Stimulated activated naive CD8-positive, alpha-beta T cell treated with anti-CD3 and anti-CD28 coated beads, Interleukin-15, Interleukin-2, amounts not matched to agents 100 ng/mL and 50 ng/mL, for 24 hours (primary cell): ENCODE measurements at regions not wholly inside any gene's neighbourhood (a gene's known extent, or its start where the extent isn't known, plus 50 kb on each side); places are given as distances from the start of the nearest gene placed in this dataset.

ENCODE experiments used
- H3K27ac Mint-ChIP-seq: one replicate; pipeline ENCODE4 v1.8.0; 2021; ENCODE audit warnings: mild to moderate bottlenecking, mixed read lengths
- H3K27me3 Mint-ChIP-seq: one replicate; pipeline ENCODE4 v1.8.0; 2021; ENCODE audit warnings: mixed read lengths
- H3K36me3 Mint-ChIP-seq: one replicate; pipeline ENCODE4 v1.8.0; 2021; ENCODE audit warnings: low read depth, mixed read lengths
- H3K4me1 Mint-ChIP-seq: one replicate; pipeline ENCODE4 v1.8.0; 2021; ENCODE audit warnings: low read depth, mixed read lengths
- H3K4me3 Mint-ChIP-seq: one replicate; pipeline ENCODE4 v1.8.0; 2021; ENCODE audit warnings: mild to moderate bottlenecking, mixed read lengths
- H3K9me3 Mint-ChIP-seq: one replicate; pipeline ENCODE4 v1.8.0; 2021; ENCODE audit warnings: mixed read lengths

DNA sequence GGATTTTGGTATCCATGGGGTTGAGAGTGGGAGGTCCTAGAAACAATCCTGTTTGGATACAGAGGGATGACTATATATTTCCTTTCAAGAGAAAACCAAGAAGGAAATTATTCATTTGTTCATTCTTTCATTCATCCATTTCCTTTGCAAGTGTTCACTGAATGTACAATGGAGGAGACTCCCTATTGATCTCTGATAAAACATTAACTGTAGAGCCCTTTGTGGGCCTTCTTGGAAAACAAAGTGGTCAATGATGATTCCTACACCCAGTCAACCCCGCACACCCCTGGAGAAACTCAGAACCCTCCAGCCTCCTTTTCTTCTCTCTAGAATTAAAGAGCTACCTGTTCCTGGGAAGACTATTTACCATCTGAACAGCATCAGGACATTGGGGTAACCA, 247.3 kb downstream of the AUH start:
- H3K4me1 Mint-ChIP-seq = peaks cover 24% of the 10 kb centered on the region
- peaks cover 24% of the 10 kb centered on the region for H3K27me3 Mint-ChIP-seq
- no peak overlapping the region for H3K27ac Mint-ChIP-seq
- H3K4me3 Mint-ChIP-seq = no peak overlapping the region
- peaks cover 8% of the 10 kb centered on the region for H3K9me3 Mint-ChIP-seq
- H3K36me3 Mint-ChIP-seq = peaks cover 14% of the 10 kb centered on the region

DNA sequence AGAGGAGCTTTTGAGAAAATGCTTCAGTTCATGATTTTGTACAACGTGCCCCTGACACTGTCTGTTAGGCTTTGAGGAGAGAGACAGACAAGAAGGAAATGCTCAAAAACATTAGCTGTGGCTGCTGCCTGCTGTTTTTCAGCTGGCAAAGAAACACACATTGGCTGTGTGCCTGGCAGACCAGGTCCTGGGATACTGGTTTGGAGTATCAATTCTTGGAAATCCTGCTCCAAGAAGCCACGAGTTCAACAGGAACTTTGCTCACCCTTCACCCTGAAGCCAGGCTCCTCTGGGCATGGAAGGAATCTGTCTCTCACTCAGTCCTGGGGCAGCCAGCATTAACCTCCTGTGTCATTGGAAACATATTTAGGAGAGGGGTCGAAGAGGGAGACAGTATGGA, 245.5 kb downstream of the AUH start:
- H3K4me1 Mint-ChIP-seq = peaks cover 20% of the 10 kb centered on the region
- H3K4me3 Mint-ChIP-seq = no peak overlapping the region
- H3K9me3 Mint-ChIP-seq = no peaks in the 10 kb centered on the region

DNA sequence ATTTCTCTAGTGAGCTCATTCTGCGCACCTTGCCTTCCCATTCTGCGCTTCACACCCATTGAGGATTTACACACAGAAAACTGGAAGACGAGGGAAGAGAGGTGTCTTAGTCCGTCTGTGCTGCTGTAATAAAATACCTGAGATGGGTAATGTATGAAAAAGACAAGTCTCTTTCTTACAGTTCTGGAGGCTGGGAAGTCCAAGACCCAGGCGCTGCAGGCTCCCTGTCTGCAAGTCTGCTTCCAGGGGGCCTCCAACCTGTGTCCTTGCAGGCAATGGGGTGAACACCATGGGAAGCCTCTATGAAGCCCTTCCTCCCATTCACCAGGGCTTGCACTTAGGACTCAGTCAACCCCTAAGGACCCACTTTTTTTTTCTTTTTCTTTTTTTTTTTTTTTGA, 245.0 kb downstream of the AUH start:
- Mint-ChIP-seq H3K36me3 (peaks cover under 1% of the 10 kb centered on the region), H3K9me3 (no peaks in the 10 kb centered on the region), H3K4me3 (no peak overlapping the region), H3K27me3 (peaks cover 24% of the 10 kb centered on the region), H3K27ac (no peak overlapping the region), H3K4me1 (peaks cover 15% of the 10 kb centered on the region)

More for the DNA sequence above, 245.5 kb downstream of the AUH start:
- Mint-ChIP-seq H3K36me3 (no peaks in the 10 kb centered on the region), H3K27ac (no peak overlapping the region), H3K27me3 (peaks cover 24% of the 10 kb centered on the region)

DNA sequence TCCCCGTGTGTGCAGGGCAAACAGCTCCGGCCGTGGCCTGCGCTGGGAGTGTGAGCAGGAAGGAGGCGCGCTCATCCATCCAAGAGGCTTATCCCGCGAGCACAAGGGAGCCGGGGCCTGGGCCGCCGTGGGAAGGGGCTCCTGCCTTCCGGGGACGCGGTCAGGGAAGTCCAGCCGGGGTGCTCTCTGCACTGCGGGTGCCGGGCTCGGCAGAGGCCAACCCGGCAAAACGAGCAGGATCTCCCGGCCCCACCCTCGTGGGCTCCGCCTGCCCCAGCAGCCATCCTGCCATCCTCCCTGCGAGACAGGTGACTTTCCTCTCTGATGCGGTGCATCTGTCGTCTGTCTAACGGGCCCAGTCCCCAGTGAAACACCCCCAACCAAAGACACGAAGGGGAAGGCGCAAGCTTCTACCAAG, 244.2 kb downstream of the AUH start:
- H3K36me3 Mint-ChIP-seq = peaks cover 7% of the 10 kb centered on the region
- peaks cover 19% of the 10 kb centered on the region for H3K4me1 Mint-ChIP-seq
- peaks cover 24% of the 10 kb centered on the region for H3K27me3 Mint-ChIP-seq
- H3K27ac Mint-ChIP-seq = no peak overlapping the region
- H3K9me3 Mint-ChIP-seq = peaks cover 6% of the 10 kb centered on the region
- no peak overlapping the region for H3K4me3 Mint-ChIP-seq

DNA sequence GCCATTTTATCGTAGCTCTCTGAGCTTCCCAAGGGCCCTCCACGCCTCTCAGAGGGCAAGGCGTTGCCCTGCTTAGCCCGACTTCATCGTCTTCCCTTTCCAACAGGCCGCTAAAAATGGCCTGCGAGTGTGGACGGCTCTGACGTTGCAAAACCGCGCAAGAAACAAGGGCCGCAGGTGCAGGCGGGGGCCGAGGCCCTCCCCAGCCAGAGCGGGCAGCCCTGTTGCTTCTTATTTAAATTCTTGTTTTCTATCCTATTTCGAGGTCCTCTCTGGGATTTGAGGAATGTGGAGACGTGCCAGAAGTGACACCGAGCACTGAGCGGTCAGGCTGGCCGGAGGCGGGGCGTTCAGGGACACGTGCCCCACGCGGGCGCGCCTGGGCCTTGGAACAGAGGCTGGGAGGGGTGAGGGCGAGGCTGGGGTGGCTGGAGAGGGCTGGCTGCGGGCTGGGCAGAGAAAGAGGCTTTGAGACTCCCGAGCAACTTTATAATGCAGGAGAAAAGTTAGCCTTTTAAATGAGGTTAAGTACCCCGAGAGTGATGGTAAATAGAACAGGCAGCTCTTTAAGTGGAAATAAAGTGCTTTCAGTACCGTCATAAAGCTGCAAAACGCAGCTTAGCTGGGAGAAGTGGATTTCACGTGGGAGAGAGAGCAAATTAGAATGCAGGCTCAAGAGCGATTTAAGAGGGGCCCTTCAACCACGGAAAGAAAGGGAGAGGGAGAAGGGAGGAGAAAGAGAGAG, 243.6 kb downstream of the AUH start:
- peaks cover 25% of the 10 kb centered on the region for H3K4me1 Mint-ChIP-seq
- peak overlapping the region; percentile 35 for H3K4me3 Mint-ChIP-seq

DNA sequence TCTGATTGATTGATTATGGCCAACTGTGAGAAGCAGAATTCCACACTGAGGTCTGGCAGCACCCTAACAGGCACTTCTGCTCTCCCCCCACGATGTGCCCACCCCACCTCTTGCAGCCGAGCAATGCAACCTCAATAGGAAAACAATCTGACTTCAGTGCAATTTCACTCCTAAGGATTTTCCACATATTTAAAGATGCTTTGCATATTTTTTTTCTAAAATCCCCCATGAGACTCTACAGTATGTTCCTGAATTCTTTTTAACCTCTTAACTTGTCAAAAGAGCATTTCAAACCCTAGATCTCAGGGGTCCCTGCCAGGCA, 243.1 kb downstream of the AUH start:
- no peak overlapping the region for H3K4me3 Mint-ChIP-seq
- H3K4me1 Mint-ChIP-seq = peaks cover 28% of the 10 kb centered on the region
- H3K27ac Mint-ChIP-seq = no peak overlapping the region

More for the DNA sequence above, 243.6 kb downstream of the AUH start:
- Mint-ChIP-seq H3K9me3 (peaks cover 6% of the 10 kb centered on the region), H3K27ac (no peak overlapping the region), H3K27me3 (peaks cover 19% of the 10 kb centered on the region), H3K36me3 (peaks cover 7% of the 10 kb centered on the region)

DNA sequence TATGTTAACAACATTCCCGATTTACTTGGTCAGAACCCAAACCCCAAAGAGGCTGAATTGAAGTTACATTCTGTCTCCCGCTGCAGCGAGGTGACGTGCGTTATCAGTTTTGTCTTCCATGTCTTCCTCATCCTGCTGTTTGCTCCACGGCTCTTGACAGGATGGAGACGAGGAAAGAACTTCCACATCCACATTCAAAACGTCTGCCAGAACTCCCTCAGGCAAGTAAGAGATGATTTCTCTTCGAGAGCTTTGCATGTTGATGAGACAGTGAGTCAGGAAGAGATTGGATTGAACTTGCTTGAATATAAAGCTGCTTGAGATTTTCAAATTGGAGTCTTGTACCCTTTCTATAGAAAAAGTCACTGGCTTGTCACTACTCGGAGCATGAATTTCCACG, 242.6 kb downstream of the AUH start:
- peaks cover 28% of the 10 kb centered on the region for H3K4me1 Mint-ChIP-seq
- no peak overlapping the region for H3K27ac Mint-ChIP-seq
- peaks cover 6% of the 10 kb centered on the region for H3K9me3 Mint-ChIP-seq
- peaks cover 19% of the 10 kb centered on the region for H3K27me3 Mint-ChIP-seq
- peaks cover 11% of the 10 kb centered on the region for H3K36me3 Mint-ChIP-seq
- H3K4me3 Mint-ChIP-seq = no peak overlapping the region

More for the DNA sequence above, 243.1 kb downstream of the AUH start:
- peaks cover 19% of the 10 kb centered on the region for H3K27me3 Mint-ChIP-seq
- peaks cover 7% of the 10 kb centered on the region for H3K36me3 Mint-ChIP-seq
- H3K9me3 Mint-ChIP-seq = peaks cover 6% of the 10 kb centered on the region

DNA sequence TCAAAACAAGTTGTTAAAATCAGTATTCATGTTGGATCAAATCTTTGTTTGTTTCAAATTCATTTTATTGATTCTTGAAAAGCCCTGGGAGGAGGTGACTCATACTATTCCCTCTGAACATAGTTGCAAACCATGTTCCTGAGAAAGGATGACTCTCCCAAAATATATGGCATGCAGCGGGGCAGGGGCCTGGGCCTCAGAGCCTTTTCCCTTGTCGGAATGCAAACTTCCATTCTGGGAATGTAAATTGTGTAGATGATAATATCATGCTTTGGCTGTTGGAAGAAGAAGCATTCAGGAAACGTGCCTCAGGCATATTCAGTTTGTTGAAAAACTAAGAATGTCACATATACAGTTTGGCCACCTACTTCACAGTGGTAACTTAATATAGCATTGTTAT, 242.0 kb downstream of the AUH start:
- H3K4me1 Mint-ChIP-seq = peaks cover 28% of the 10 kb centered on the region
- H3K27me3 Mint-ChIP-seq = peaks cover 19% of the 10 kb centered on the region

GRCh38 chr9:91120200-91120599, 241.5 kb downstream of the AUH start:
- Mint-ChIP-seq H3K9me3 (peaks cover 6% of the 10 kb centered on the region), H3K27me3 (peaks cover 19% of the 10 kb centered on the region), H3K4me3 (no peak overlapping the region), H3K36me3 (peaks cover 17% of the 10 kb centered on the region), H3K4me1 (peaks cover 28% of the 10 kb centered on the region), H3K27ac (no peak overlapping the region)

More for the DNA sequence above, 242.0 kb downstream of the AUH start:
- Mint-ChIP-seq H3K36me3 (peaks cover 16% of the 10 kb centered on the region), H3K27ac (no peak overlapping the region), H3K9me3 (peaks cover 6% of the 10 kb centered on the region), H3K4me3 (no peak overlapping the region)

GRCh38 chr9:91122755-91123154, 239.0 kb downstream of the AUH start:
- peaks cover 17% of the 10 kb centered on the region for H3K36me3 Mint-ChIP-seq
- no peak overlapping the region for H3K27ac Mint-ChIP-seq
- peaks cover 17% of the 10 kb centered on the region for H3K27me3 Mint-ChIP-seq
- H3K4me3 Mint-ChIP-seq = no peak overlapping the region
- peaks cover 6% of the 10 kb centered on the region for H3K9me3 Mint-ChIP-seq
- H3K4me1 Mint-ChIP-seq = peaks cover 28% of the 10 kb centered on the region

GRCh38 chr9:91126761-91127445, 234.8 kb downstream of the AUH start:
- no peaks in the 10 kb centered on the region for H3K27me3 Mint-ChIP-seq
- H3K27ac Mint-ChIP-seq = no peak overlapping the region
- no peak overlapping the region for H3K4me3 Mint-ChIP-seq
- H3K4me1 Mint-ChIP-seq = peaks cover 32% of the 10 kb centered on the region
- peaks cover 18% of the 10 kb centered on the region for H3K36me3 Mint-ChIP-seq
- H3K9me3 Mint-ChIP-seq = peaks cover 4% of the 10 kb centered on the region

- peaks cover 14% of the 10 kb centered on the region for H3K36me3 Mint-ChIP-seq
- no peak overlapping the region for H3K4me3 Mint-ChIP-seq
- no peak overlapping the region for H3K27ac Mint-ChIP-seq
- H3K4me1 Mint-ChIP-seq = peaks cover 34% of the 10 kb centered on the region
- no peaks in the 10 kb centered on the region for H3K27me3 Mint-ChIP-seq
- H3K9me3 Mint-ChIP-seq = no peaks in the 10 kb centered on the region
These were observed 234.1 kb downstream of the AUH start for GRCh38 chr9:91127653-91128052.

- H3K36me3 Mint-ChIP-seq = peaks cover 4% of the 10 kb centered on the region
- H3K4me1 Mint-ChIP-seq = peaks cover 29% of the 10 kb centered on the region
- peak overlapping the region; percentile 6 for H3K4me3 Mint-ChIP-seq
- H3K27me3 Mint-ChIP-seq = no peaks in the 10 kb centered on the region
- peak overlapping the region; percentile 94 for H3K27ac Mint-ChIP-seq
- no peaks in the 10 kb centered on the region for H3K9me3 Mint-ChIP-seq
These were observed 230.9 kb downstream of the AUH start for GRCh38 chr9:91130796-91131318.

DNA sequence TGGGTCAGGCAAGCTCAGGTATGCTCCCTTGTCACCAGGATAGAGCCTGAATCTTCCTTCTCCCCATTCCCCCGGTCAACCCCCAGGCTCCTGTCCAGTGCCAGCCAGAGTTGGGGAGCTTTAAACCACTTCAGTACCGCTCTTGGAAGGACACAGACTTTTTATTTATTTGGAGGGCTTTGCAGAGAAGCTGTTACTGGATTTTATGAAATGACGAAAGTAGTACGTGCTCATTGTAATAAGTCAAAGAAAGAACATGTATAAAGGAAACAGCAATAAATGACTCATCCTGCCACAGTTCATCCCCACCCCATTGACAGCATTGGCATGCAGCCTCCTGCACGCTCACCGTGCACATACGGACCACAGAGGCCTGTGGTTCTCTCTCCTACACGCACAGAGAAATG, 230.3 kb downstream of the AUH start:
- peaks cover 3% of the 10 kb centered on the region for H3K9me3 Mint-ChIP-seq
- peaks cover 7% of the 10 kb centered on the region for H3K36me3 Mint-ChIP-seq
- H3K4me1 Mint-ChIP-seq = peaks cover 33% of the 10 kb centered on the region
- no peaks in the 10 kb centered on the region for H3K27me3 Mint-ChIP-seq
- H3K4me3 Mint-ChIP-seq = peak overlapping the region; percentile 35
- H3K27ac Mint-ChIP-seq = peak overlapping the region; percentile 94

DNA sequence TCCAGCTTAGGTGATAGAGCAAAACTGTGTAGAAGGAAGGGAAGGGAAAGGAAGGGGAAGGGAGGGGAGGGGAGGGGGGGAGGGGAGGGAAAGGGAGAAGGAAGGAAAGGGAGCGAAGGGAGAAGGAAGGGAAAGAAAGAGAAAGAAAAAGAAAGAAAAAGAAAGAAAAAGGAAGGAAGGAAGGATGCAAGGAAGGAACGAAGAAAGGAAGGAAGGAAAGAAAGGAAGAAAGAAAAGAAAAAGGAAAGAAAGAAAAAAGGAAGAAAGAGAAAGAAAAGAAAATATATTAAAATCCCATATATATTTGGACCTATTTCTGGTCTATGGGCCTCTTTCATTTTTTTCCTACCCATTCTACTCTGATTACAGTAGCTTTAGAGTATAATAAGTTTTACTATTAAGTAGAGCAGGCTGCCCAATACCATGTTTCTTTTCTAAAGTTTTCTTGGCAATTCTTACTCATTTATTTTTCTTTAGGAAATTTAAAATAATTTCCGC, 229.1 kb downstream of the AUH start:
- peaks cover 7% of the 10 kb centered on the region for H3K36me3 Mint-ChIP-seq

More for the DNA sequence above, 229.1 kb downstream of the AUH start:
- Mint-ChIP-seq H3K9me3 (peaks cover 3% of the 10 kb centered on the region), H3K4me3 (no peak overlapping the region), H3K27ac (peak overlapping the region; percentile 94), H3K27me3 (no peaks in the 10 kb centered on the region), H3K4me1 (peaks cover 41% of the 10 kb centered on the region)
